H1 (cell line): ENCODE measurements at regions not wholly inside any gene's neighbourhood (a gene's known extent, or its start where the extent isn't known, plus 50 kb on each side); places are given as distances from the start of the nearest gene placed in this dataset.

Experiments used
- KDM1A ChIP-seq: fragments of 200-600, 300-600 bp; sonication (generic); IDR thresholded peaks from 2 replicates; pipeline ENCODE4 v1.7.1; 2016; ENCODE audit warnings: mild to moderate bottlenecking, low read length, borderline replicate concordance
- TAF7 ChIP-seq: optimal IDR thresholded peaks from 2 replicates; pipeline ENCODE3; 2011; ENCODE audit warnings: low read depth, mild to moderate bottlenecking, inconsistent platforms, low read length, moderate library complexity, borderline replicate concordance

DNA sequence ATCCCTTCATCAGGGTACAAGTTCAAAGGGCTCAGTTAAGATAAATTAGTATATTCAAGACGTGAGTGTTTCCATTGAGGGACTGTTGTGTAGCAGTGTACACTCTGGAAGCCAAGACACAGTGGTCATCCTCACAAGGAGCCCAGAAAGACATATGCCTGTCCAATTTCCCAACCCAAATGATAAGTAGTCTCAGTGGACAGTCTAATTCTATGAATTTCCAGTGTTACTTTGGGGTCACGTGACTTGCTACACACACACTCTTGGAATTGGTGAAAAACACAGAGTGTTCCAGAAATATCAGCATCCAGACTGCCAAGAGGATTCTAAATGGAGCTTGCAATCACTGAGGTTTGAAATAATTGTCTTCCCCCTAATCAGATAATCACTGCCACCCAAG lies 365.1 kb downstream of the WDR11 start (continued):
- no peak for TF ChIP-seq TAF7
- TF ChIP-seq KDM1A = no peak
